ENCODE measurements at regions not wholly inside any gene's neighbourhood (a gene's known extent, or its start where the extent isn't known, plus 50 kb on each side); places are given as distances from the start of the nearest gene placed in this dataset.

DNA sequence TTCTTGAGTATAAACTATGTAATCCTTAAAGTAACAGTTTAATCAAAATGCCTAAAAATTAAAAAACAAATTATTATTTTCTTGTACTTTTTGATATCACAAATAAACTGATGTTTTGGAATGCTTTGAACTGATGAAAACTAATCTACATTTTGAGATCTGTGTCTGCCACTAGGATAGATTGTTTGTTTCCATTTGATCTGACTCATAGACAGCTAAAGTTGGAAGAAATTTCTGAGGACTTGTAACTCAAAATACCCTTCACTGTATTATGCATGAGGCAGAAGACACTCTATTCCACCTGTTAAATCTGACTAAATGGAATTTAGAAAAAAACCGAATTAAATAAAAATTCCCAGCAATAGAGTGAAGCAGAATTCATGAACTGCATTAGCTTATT is 1400.0 kb upstream of the FLRT2 start:
- TF ChIP-seq CHD4 (IDR thresholded peaks at IDR 0.05; ENCODE audit: borderline replicate concordance) (no peak), MAZ (IDR thresholded peaks at IDR 0.05; ENCODE audit: borderline replicate concordance, low read depth, low read length) (no peak), ESRRA (IDR thresholded peaks at IDR 0.05; ENCODE audit: borderline replicate concordance, low read length) (no peak), REST (IDR thresholded peaks at IDR 0.05) (no peak), SMC3 (IDR thresholded peaks at IDR 0.05) (no peak), MAX (IDR thresholded peaks at IDR 0.05) (no peak), BHLHE40 (IDR thresholded peaks at IDR 0.05; ENCODE audit: low read depth, low read length) (no peak), JUN (IDR thresholded peaks at IDR 0.05) (no peak), ELK1 (IDR thresholded peaks at IDR 0.05; ENCODE audit: low read depth, low read length) (no peak)
- TF ChIP-seq, protein P1, sequence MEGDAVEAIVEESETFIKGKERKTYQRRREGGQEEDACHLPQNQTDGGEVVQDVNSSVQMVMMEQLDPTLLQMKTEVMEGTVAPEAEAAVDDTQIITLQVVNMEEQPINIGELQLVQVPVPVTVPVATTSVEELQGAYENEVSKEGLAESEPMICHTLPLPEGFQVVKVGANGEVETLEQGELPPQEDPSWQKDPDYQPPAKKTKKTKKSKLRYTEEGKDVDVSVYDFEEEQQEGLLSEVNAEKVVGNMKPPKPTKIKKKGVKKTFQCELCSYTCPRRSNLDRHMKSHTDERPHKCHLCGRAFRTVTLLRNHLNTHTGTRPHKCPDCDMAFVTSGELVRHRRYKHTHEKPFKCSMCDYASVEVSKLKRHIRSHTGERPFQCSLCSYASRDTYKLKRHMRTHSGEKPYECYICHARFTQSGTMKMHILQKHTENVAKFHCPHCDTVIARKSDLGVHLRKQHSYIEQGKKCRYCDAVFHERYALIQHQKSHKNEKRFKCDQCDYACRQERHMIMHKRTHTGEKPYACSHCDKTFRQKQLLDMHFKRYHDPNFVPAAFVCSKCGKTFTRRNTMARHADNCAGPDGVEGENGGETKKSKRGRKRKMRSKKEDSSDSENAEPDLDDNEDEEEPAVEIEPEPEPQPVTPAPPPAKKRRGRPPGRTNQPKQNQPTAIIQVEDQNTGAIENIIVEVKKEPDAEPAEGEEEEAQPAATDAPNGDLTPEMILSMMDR (IDR thresholded peaks at IDR 0.05): no peak
